NCI-H1105 (cell line): ENCODE measurements at regions not wholly inside any gene's neighbourhood (a gene's known extent, or its start where the extent isn't known, plus 50 kb on each side); places are given as distances from the start of the nearest gene placed in this dataset.

Experiments
- DNase-seq: peaks from one replicate; lab custom pipeline; 2025; lab: John Stamatoyannopoulos, UW

- no peak for DNase-seq
Measured at GRCh38 chr15:70443486-70444273, 319.7 kb downstream of the UACA start.

GRCh38 chr15:70442616-70443321 lies 320.6 kb downstream of the UACA start:
- no peak for DNase-seq

- no peak for DNase-seq
Measured at GRCh38 chr15:70442211-70442610, 321.1 kb downstream of the UACA start.

- DNase-seq: no peak
Measured at GRCh38 chr15:70440416-70441138, 322.8 kb downstream of the UACA start.

DNA sequence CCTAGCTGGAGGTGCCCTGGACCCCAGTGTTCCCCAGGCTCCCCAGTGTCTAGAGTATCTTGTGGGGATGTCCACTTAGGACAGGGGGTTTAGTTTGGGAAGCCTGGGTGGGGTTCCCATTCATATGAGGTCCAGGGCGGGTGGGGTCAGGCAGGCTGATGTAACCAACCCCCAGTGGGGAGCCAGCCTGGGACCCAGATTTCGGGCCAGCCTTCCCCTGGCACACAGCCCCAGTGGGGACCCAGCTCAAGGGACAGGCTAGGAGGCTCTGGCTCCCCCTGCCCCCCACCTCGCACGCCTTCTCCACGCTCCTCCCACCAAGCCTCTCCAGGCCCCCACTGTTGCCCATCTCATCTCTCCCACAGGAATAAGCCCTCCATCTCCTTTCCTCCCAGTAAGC lies 323.5 kb downstream of the UACA start:
- no peak for DNase-seq

- DNase-seq: no peak
Measured at GRCh38 chr15:70439304-70439877, 324.0 kb downstream of the UACA start.

- no peak for DNase-seq
Measured at GRCh38 chr15:70438776-70439175, 324.6 kb downstream of the UACA start.

GRCh38 chr15:70437882-70438451 lies 325.4 kb downstream of the UACA start:
- no peak for DNase-seq

GRCh38 chr15:70437089-70437488 lies 326.3 kb downstream of the UACA start:
- DNase-seq: no peak

DNA sequence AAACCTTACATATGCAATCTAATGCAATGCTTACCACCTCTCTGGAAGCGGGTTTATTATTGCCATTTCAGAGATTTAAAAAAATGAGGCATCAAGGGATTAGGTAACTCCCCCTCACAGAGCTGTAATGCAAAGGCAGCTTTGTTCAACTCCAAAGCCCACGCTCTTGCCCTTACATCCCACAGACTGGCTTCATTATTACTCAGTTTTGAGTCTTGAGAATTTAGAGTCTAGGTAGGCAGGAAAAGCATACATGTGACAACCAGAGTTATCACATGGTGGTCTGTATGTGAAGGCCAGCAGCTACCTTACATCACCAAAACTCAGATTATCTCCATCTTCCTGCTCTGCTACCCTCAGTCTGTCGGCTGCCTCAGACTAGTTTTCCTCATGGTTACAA lies 326.9 kb downstream of the UACA start:
- no peak for DNase-seq

DNA sequence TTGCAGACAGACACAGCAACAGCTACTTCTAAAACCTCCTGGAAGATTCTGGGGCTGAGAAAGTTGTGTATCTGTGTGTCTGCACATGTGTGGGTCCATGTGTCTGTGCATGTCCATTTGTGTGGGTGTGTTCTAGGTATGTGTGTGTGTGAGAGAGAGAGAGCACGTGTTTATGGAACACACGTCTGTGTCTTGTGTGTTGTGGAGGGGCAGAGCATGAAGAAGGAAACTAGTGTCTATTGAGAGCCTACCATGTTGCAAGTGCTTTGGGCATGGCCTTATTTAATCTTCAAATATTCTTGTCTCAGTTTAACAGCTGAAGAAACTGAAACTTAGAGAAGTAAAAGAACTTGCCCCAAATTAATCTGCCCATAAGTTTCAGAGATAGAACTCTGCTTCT lies 327.5 kb downstream of the UACA start:
- DNase-seq: no peak

GRCh38 chr15:70435369-70435768 lies 328.0 kb downstream of the UACA start:
- DNase-seq: no peak

DNA sequence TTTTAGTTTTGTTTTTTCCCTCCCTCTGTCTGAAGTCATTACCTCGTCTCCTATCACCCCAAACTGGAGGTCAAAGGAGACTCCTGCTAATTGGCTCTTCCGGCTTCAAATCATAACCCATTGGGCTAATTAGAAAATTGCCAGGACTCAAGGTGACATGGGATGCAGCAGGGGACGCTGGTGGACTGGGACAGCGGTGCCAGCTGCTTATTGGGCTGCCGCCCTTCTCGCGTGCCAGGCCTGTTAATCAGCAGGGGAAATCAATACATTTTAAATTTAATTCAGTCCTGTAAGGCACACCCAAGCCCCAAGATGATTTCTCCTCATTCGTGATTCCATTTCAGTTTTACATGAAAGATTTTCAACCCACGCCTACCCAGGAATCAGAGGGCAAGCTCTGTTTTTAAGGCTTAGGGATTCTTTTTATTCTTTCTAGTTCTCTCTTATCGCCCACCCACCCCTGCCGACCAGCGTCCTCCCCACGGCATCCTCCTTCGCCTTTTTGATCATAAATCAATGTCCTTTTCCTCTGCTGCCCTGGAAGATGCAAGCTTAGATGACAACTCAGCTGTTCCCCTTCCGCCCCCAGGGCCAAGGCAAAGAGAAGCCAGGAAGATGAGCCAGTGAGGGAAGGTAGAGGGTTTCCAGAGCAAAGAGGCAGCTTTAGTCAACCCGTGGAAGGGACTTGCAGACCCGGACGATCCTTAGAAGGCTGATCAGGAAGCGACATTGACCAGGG lies 329.6 kb downstream of the UACA start:
- no peak for DNase-seq

GRCh38 chr15:70432924-70433495 lies 330.3 kb downstream of the UACA start:
- no peak for DNase-seq

DNA sequence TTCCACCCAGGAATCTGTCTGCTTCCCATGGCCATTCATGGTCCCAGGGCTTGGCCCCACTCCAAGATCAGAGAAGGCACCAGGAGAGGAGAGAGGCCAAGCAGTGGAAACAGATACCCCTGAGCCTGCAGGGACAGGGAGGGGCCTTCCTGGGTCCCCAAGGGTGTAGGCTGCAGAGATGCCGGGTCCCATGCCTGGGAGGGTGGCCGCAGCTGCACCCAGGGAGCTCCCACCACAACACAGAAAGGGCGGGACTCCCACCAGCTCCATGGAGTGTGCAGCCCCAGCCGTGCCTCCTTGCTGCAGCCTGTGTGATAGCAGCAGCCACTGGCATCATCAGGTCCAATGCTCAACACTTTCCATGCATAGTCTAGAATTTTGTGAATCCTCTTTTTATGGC lies 331.5 kb downstream of the UACA start:
- no peak for DNase-seq

DNA sequence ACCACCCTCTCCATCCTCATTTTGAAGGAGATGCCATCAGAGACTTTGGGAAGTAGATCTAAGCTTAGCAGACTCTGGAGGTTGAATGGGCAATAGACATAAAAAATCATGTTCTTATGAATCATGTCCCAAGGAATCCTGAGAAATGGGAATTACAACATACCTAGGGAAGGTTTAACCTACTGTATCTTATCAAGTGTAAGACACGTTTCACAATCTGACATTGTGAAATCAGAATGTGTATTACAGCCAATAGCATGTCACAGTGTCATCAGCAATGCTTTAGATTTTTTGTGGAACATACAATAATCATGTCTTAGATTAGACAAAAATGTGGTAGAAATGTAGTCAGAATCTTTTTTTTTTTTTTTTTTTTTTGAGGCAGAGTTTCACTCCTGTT lies 332.4 kb upstream of the TLE3 start:
- DNase-seq: no peak

DNA sequence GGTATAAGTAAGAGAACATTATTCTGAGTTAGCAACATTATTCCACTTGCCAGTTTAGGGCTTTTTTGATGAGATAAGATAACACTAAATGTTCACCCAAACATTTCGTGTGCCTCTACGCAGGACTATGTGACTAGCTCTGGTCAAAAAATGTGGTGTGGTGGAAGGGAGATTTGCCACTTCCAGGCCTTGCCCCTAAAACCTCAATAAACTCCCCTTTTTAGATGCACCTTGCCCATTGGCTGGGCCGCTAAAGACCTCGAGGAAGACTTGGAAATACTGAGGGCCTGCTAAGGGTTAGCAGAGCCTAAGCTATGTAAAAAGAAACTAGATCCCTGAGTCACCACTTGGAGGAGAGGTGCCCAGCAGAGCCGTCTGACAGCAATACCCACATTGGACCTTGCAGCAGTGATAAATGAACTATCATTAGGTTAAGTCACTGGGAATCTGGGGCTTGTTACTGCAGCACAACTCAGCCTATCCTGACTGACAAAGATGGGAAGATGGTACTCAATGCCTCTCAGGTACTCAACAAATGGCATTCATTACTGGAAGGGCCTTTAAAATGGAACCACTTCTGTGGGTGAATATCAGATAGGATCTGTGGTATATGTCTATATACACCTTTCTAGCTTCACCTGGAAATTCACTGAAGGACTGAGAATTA lies 331.5 kb upstream of the TLE3 start:
- no peak for DNase-seq

- DNase-seq: no peak
Measured at GRCh38 chr15:70428211-70428822, 330.6 kb upstream of the TLE3 start.

- no peak for DNase-seq
Measured at GRCh38 chr15:70427167-70428120, 329.7 kb upstream of the TLE3 start.
